Spinal cord (tissue), 9 donors: ENCODE measurements at regions not wholly inside any gene's neighbourhood (a gene's known extent, or its start where the extent isn't known, plus 50 kb on each side); places are given as distances from the start of the nearest gene placed in this dataset.

Experiments used
- DNase-seq, 6 donors: peaks; one replicate each; pipeline versions ENCODE4 v3.0.0 to v3.0.0-alpha.2; 2013 to 2015; ENCODE audit warnings: low spot score in 6 of 6, low read depth in 4 of 6
- H3K27ac ChIP-seq: one replicate; pipeline ENCODE4 v1.5.1; 2013; ENCODE audit warnings: low read depth, low read length, control low read depth
- H3K27me3 ChIP-seq: one replicate; pipeline ENCODE4 v1.6.1; 2013; ENCODE audit warnings: low read length; ENCODE audit not compliant: control insufficient read depth, insufficient read depth
- H3K36me3 ChIP-seq: one replicate; pipeline ENCODE4 v1.6.1; 2013; ENCODE audit warnings: low read length; ENCODE audit not compliant: control insufficient read depth, insufficient read depth
- H3K4me1 ChIP-seq: one replicate; pipeline ENCODE4 v1.6.1; 2013; ENCODE audit warnings: low read length; ENCODE audit not compliant: control insufficient read depth, insufficient read depth
- H3K4me3 ChIP-seq: one replicate; pipeline ENCODE4 v1.5.1; 2013; ENCODE audit warnings: low read depth, low read length, control low read depth
- H3K9me3 ChIP-seq: one replicate; pipeline ENCODE4 v1.6.1; 2013; ENCODE audit warnings: low read length; ENCODE audit not compliant: control insufficient read depth, insufficient read depth
- WGBS: methylation state at CpG from one replicate; pipeline ENCODE4 v1.1.5; 2013; ENCODE audit warnings: missing lambda C conversion rate; ENCODE audit not compliant: insufficient coverage; 5-methylcytosine and 5-hydroxymethylcytosine counted together
- donor health status: healthy.

GRCh38 chr9:115223471-115223870, 105.5 kb upstream of the TNC start:
- DNase-seq: peak in 2 of 6 donors; percentile 57 to 72
- Histone ChIP-seq H3K4me3 (no peak overlapping the region), H3K27ac (no peak overlapping the region), H3K27me3 (no peaks in the 10 kb centered on the region), H3K9me3 (peaks cover 2% of the 10 kb centered on the region), H3K36me3 (no peaks in the 10 kb centered on the region), H3K4me1 (peaks cover 19% of the 10 kb centered on the region)
- no CpG with 5 or more reads among the region's 3 CpGs for WGBS

- Histone ChIP-seq H3K27ac (peak overlapping the region; percentile 75), H3K27me3 (no peaks in the 10 kb centered on the region), H3K4me1 (peaks cover 13% of the 10 kb centered on the region), H3K9me3 (peaks cover 5% of the 10 kb centered on the region), H3K4me3 (no peak overlapping the region), H3K36me3 (no peaks in the 10 kb centered on the region)
- peak in 4 of 6 donors; percentile 35 to 84 (median 62) for DNase-seq
- 90% methylated on average over 2 of the region's 3 CpGs for WGBS
These were observed 107.6 kb upstream of the TNC start for GRCh38 chr9:115225459-115226116.

GRCh38 chr9:115226152-115226551, 108.2 kb upstream of the TNC start:
- no peak for DNase-seq
- Histone ChIP-seq H3K36me3 (no peaks in the 10 kb centered on the region), H3K27me3 (no peaks in the 10 kb centered on the region), H3K9me3 (peaks cover 5% of the 10 kb centered on the region), H3K4me3 (no peak overlapping the region), H3K27ac (peak overlapping the region; percentile 67), H3K4me1 (peaks cover 11% of the 10 kb centered on the region)
- WGBS: 94% methylated on average over 3 of the region's 3 CpGs

GRCh38 chr9:115229496-115229895, 111.5 kb upstream of the TNC start:
- H3K27ac ChIP-seq: no peak overlapping the region
- no peaks in the 10 kb centered on the region for H3K27me3 ChIP-seq
- DNase-seq: no peak
- whole genome bisulfite sequencing: 92% methylated on average over 2 of the region's 2 CpGs
- H3K36me3 ChIP-seq: no peaks in the 10 kb centered on the region
- H3K4me1 ChIP-seq: peaks cover 11% of the 10 kb centered on the region
- peaks cover 5% of the 10 kb centered on the region for H3K9me3 ChIP-seq
- H3K4me3 ChIP-seq: no peak overlapping the region

- Histone ChIP-seq H3K9me3 (peaks cover 5% of the 10 kb centered on the region), H3K4me3 (no peak overlapping the region), H3K27me3 (no peaks in the 10 kb centered on the region), H3K36me3 (no peaks in the 10 kb centered on the region), H3K27ac (no peak overlapping the region), H3K4me1 (no peaks in the 10 kb centered on the region)
- WGBS: 100% methylated on average over 1 of the region's 3 CpGs
- no peak for DNase-seq
These were observed 113.1 kb upstream of the TNC start for GRCh38 chr9:115230924-115231515.

GRCh38 chr9:115232181-115232774, 114.3 kb upstream of the TNC start:
- Histone ChIP-seq H3K4me1 (no peaks in the 10 kb centered on the region), H3K4me3 (no peak overlapping the region), H3K27me3 (no peaks in the 10 kb centered on the region), H3K9me3 (peaks cover 2% of the 10 kb centered on the region), H3K27ac (no peak overlapping the region), H3K36me3 (no peaks in the 10 kb centered on the region)
- no peak for DNase-seq

GRCh38 chr9:115234094-115234493, 116.1 kb upstream of the TNC start:
- Histone ChIP-seq H3K36me3 (no peaks in the 10 kb centered on the region), H3K27me3 (no peaks in the 10 kb centered on the region), H3K4me1 (no peaks in the 10 kb centered on the region), H3K4me3 (no peak overlapping the region), H3K9me3 (peaks cover 2% of the 10 kb centered on the region), H3K27ac (no peak overlapping the region)
- WGBS: 73% methylated on average over 2 of the region's 2 CpGs
- DNase-seq: no peak

- H3K4me1 ChIP-seq: no peaks in the 10 kb centered on the region
- no peaks in the 10 kb centered on the region for H3K36me3 ChIP-seq
- WGBS: no CpG with 5 or more reads among the region's 1 CpG
- no peaks in the 10 kb centered on the region for H3K27me3 ChIP-seq
- no peak overlapping the region for H3K27ac ChIP-seq
- DNase-seq: no peak
- H3K4me3 ChIP-seq: no peak overlapping the region
- no peaks in the 10 kb centered on the region for H3K9me3 ChIP-seq
These were observed 117.3 kb upstream of the TNC start for GRCh38 chr9:115235221-115235620.

- H3K27ac ChIP-seq: no peak overlapping the region
- H3K36me3 ChIP-seq: no peaks in the 10 kb centered on the region
- H3K9me3 ChIP-seq: no peaks in the 10 kb centered on the region
- 79% methylated on average over 6 of the region's 7 CpGs for WGBS
- no peak overlapping the region for H3K4me3 ChIP-seq
- no peaks in the 10 kb centered on the region for H3K27me3 ChIP-seq
- no peaks in the 10 kb centered on the region for H3K4me1 ChIP-seq
- peak in 1 of 6 donors; percentile 82 for DNase-seq
These were observed 119.5 kb upstream of the TNC start for GRCh38 chr9:115237385-115237998.
